ENCODE measurements at regions not wholly inside any gene's neighbourhood (a gene's known extent, or its start where the extent isn't known, plus 50 kb on each side); places are given as distances from the start of the nearest gene placed in this dataset.

DNA sequence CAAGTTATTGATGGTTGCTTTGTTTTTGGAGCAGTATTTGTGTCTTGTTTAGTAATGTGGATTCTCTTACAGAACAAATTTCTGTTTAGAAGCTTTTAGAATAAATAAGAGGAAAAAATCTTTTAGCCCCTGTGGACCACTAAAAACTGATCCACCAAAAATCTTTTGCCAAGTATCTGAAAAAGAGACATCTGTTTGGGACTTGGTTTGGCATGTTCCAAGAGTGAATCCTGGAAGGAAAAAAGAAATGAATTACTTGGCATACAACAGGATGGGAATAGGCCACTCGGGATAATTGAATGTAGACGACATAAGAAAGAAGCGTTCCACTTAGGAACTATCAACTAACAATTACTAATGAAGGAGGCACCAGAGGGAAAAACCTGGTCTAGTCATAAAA lies 1350.1 kb upstream of the C9orf72 start:
- in situ Hi-C loops (cut with MboI) (no loop called here), intact Hi-C loops (cut with micrococcal nuclease; ENCODE audit: unreplicated experiment) (no loop called here)
- CTCF ChIA-PET: no interaction called here
- FAIRE-seq: no peak
- Histone ChIP-seq H3K4me2 (ENCODE audit: control insufficient read depth, insufficient read depth) (no peak overlapping the region), H4K20me1 (ENCODE audit: control insufficient read depth, insufficient read depth) (no peaks in the 10 kb centered on the region), H3K79me2 (ENCODE audit: control insufficient read depth, insufficient read depth, low read length) (no peaks in the 10 kb centered on the region), H3K27me3 (replicated peaks in 1 of 2; ENCODE audit: control insufficient read depth in 2 of 2, insufficient read depth in 2 of 2, low read length in 1 of 2) (no peaks in the 10 kb centered on the region), H3K9me3 (replicated peaks; ENCODE audit: control insufficient read depth, insufficient read depth, low read length) (no peaks in the 10 kb centered on the region), H3K9ac (ENCODE audit: control insufficient read depth, insufficient read depth, low read length) (no peak overlapping the region), H3K27ac (ENCODE audit: control insufficient read depth, insufficient read depth) (no peak overlapping the region), H3K4me1 (ENCODE audit: control insufficient read depth, insufficient read depth, low read length) (no peaks in the 10 kb centered on the region), H3K36me3 (ENCODE audit: control insufficient read depth in 2 of 2, insufficient read depth in 2 of 2, low read length in 1 of 2) (no peaks in the 10 kb centered on the region), H2AFZ (ENCODE audit: control insufficient read depth, low read depth, low read length) (no peak overlapping the region), H3K4me3 (no peak overlapping the region)
- WGBS (ENCODE audit: insufficient coverage, insufficient replicate concordance, low lambda C conversion rate, missing lambda C conversion rate): 7% methylated on average over 3 of the region's 3 CpGs
- DNase-seq (ENCODE audit: low read depth, low spot score): no peak
- no TSS peak for BruUV-seq (replicated peaks)
- ATAC-seq: no peak
- POLR2A ChIA-PET: no interaction called here
- SMC1A ChIA-PET (ENCODE audit: uncharacterized antibody, unreplicated experiment): no interaction called here
- RAD21 ChIA-PET (ENCODE audit: unreplicated experiment): no interaction called here
- TF ChIP-seq, protein P1, sequence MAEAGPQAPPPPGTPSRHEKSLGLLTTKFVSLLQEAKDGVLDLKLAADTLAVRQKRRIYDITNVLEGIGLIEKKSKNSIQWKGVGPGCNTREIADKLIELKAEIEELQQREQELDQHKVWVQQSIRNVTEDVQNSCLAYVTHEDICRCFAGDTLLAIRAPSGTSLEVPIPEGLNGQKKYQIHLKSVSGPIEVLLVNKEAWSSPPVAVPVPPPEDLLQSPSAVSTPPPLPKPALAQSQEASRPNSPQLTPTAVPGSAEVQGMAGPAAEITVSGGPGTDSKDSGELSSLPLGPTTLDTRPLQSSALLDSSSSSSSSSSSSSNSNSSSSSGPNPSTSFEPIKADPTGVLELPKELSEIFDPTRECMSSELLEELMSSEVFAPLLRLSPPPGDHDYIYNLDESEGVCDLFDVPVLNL (IDR thresholded peaks at IDR 0.05; ENCODE audit: low read depth, low read length): no peak
- TF ChIP-seq, protein P2, sequence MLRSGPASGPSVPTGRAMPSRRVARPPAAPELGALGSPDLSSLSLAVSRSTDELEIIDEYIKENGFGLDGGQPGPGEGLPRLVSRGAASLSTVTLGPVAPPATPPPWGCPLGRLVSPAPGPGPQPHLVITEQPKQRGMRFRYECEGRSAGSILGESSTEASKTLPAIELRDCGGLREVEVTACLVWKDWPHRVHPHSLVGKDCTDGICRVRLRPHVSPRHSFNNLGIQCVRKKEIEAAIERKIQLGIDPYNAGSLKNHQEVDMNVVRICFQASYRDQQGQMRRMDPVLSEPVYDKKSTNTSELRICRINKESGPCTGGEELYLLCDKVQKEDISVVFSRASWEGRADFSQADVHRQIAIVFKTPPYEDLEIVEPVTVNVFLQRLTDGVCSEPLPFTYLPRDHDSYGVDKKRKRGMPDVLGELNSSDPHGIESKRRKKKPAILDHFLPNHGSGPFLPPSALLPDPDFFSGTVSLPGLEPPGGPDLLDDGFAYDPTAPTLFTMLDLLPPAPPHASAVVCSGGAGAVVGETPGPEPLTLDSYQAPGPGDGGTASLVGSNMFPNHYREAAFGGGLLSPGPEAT (IDR thresholded peaks at IDR 0.05; ENCODE audit: low read depth): no peak
- TF ChIP-seq SMARCA5 (IDR thresholded peaks at IDR 0.05): no peak
- TF ChIP-seq, protein P3, sequence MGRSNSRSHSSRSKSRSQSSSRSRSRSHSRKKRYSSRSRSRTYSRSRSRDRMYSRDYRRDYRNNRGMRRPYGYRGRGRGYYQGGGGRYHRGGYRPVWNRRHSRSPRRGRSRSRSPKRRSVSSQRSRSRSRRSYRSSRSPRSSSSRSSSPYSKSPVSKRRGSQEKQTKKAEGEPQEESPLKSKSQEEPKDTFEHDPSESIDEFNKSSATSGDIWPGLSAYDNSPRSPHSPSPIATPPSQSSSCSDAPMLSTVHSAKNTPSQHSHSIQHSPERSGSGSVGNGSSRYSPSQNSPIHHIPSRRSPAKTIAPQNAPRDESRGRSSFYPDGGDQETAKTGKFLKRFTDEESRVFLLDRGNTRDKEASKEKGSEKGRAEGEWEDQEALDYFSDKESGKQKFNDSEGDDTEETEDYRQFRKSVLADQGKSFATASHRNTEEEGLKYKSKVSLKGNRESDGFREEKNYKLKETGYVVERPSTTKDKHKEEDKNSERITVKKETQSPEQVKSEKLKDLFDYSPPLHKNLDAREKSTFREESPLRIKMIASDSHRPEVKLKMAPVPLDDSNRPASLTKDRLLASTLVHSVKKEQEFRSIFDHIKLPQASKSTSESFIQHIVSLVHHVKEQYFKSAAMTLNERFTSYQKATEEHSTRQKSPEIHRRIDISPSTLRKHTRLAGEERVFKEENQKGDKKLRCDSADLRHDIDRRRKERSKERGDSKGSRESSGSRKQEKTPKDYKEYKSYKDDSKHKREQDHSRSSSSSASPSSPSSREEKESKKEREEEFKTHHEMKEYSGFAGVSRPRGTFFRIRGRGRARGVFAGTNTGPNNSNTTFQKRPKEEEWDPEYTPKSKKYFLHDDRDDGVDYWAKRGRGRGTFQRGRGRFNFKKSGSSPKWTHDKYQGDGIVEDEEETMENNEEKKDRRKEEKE (IDR thresholded peaks at IDR 0.05): no peak
- TF ChIP-seq PAX5 (IDR thresholded peaks at IDR 0.05; ENCODE audit: borderline replicate concordance, low read depth, low read length): no peak
- TF ChIP-seq SUPT20H (IDR thresholded peaks at IDR 0.05; ENCODE audit: borderline replicate concordance, control insufficient read depth, low read depth, low read length): no peak
- TF ChIP-seq, protein P4, sequence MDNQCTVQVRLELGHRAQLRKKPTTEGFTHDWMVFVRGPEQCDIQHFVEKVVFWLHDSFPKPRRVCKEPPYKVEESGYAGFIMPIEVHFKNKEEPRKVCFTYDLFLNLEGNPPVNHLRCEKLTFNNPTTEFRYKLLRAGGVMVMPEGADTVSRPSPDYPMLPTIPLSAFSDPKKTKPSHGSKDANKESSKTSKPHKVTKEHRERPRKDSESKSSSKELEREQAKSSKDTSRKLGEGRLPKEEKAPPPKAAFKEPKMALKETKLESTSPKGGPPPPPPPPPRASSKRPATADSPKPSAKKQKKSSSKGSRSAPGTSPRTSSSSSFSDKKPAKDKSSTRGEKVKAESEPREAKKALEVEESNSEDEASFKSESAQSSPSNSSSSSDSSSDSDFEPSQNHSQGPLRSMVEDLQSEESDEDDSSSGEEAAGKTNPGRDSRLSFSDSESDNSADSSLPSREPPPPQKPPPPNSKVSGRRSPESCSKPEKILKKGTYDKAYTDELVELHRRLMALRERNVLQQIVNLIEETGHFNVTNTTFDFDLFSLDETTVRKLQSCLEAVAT (IDR thresholded peaks at IDR 0.05): no peak
- TF ChIP-seq, protein P5, sequence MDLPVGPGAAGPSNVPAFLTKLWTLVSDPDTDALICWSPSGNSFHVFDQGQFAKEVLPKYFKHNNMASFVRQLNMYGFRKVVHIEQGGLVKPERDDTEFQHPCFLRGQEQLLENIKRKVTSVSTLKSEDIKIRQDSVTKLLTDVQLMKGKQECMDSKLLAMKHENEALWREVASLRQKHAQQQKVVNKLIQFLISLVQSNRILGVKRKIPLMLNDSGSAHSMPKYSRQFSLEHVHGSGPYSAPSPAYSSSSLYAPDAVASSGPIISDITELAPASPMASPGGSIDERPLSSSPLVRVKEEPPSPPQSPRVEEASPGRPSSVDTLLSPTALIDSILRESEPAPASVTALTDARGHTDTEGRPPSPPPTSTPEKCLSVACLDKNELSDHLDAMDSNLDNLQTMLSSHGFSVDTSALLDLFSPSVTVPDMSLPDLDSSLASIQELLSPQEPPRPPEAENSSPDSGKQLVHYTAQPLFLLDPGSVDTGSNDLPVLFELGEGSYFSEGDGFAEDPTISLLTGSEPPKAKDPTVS (IDR thresholded peaks at IDR 0.05; ENCODE audit: low read depth, low read length): no peak
- TF ChIP-seq, protein P6, sequence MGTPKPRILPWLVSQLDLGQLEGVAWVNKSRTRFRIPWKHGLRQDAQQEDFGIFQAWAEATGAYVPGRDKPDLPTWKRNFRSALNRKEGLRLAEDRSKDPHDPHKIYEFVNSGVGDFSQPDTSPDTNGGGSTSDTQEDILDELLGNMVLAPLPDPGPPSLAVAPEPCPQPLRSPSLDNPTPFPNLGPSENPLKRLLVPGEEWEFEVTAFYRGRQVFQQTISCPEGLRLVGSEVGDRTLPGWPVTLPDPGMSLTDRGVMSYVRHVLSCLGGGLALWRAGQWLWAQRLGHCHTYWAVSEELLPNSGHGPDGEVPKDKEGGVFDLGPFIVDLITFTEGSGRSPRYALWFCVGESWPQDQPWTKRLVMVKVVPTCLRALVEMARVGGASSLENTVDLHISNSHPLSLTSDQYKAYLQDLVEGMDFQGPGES (IDR thresholded peaks at IDR 0.05): no peak
- no peak for TF ChIP-seq KLF5 (IDR thresholded peaks at IDR 0.05; ENCODE audit: partially characterized antibody)
- no peak for TF ChIP-seq NBN (IDR thresholded peaks at IDR 0.05)
- no peak for TF ChIP-seq SRF (IDR thresholded peaks at IDR 0.05; ENCODE audit: low read depth in 2 of 2, low read length in 2 of 2)
- no peak for TF ChIP-seq RB1 (IDR thresholded peaks at IDR 0.05; ENCODE audit: borderline replicate concordance)
- TF ChIP-seq SIX5 (IDR thresholded peaks at IDR 0.05; ENCODE audit: low read depth, low read length, severe bottlenecking): no peak
- no peak for TF ChIP-seq SP1 (IDR thresholded peaks at IDR 0.05; ENCODE audit: low read depth, low read length)
- no peak for TF ChIP-seq CHD2 (IDR thresholded peaks at IDR 0.05; ENCODE audit: borderline replicate concordance, low read depth, low read length)
